SK-N-SH (cell line): ENCODE measurements at regions not wholly inside any gene's neighbourhood (a gene's known extent, or its start where the extent isn't known, plus 50 kb on each side); places are given as distances from the start of the nearest gene placed in this dataset.

Source experiments
- CTCF ChIA-PET: fragments of 300-600, 350-600 bp; formaldehyde crosslinking; extraction: SDS; loops from one replicate; lab custom pipeline; 2021; lab: Yijun Ruan, JAX
- POLR2A ChIA-PET: fragments of 350-600 bp; sonication (Branson Sonifier 250); formaldehyde crosslinking; extraction: SDS; loops from one replicate; lab custom pipeline; 2020; ENCODE audit warnings: antibody characterized with exemption, inconsistent platforms; lab: Yijun Ruan, JAX
- DNase-seq: peaks from one replicate; pipeline ENCODE4 v3.0.0; 2012
- H2AFZ ChIP-seq: fragments of 200-600 bp; sonication (generic); 2 replicates; pipeline ENCODE4 v1.8.1; 2016; ENCODE audit warnings: antibody characterized with exemption, mild to moderate bottlenecking, low read depth
- H3F3A ChIP-seq: fragments of 200-600 bp; sonication (generic); replicated peaks from 2 replicates; pipeline ENCODE3; 2016; ENCODE audit warnings: antibody characterized with exemption, mild to moderate bottlenecking; ENCODE audit not compliant: insufficient read depth
- H3K27ac ChIP-seq, 2 experiments: fragments of 200-500 bp in 1 of 2; fragments of 200-600 bp in 1 of 2; sonication (Bioruptor generic) in 1 of 2; sonication (generic), shearing (Covaris generic) in 1 of 2; 2 replicates each; pipeline versions ENCODE4 v1.5.1 to v1.6.1; 2014 to 2016; ENCODE audit warnings: low read depth in 2 of 2, inconsistent platforms in 1 of 2, low read length in 1 of 2, mild to moderate bottlenecking in 1 of 2, mixed read lengths in 1 of 2
- H3K27me3 ChIP-seq: fragments of 200-600 bp; sonication (generic), shearing (Covaris generic); 2 replicates; pipeline ENCODE4 v1.6.1; 2016; ENCODE audit warnings: mixed run types; ENCODE audit not compliant: insufficient read depth
- H3K36me3 ChIP-seq, 2 experiments: fragments of 200-500 bp in 1 of 2; fragments of 200-600 bp in 1 of 2; sonication (Bioruptor generic) in 1 of 2; sonication (generic) in 1 of 2; replicated peaks in 1 of 2; 2 replicates each; pipeline versions ENCODE3 to v1.5.1; 2014 to 2016; ENCODE audit warnings: low read length in 1 of 2, mild to moderate bottlenecking in 1 of 2; ENCODE audit not compliant: insufficient read depth in 2 of 2, control insufficient read depth in 1 of 2
- H3K4me1 ChIP-seq, 2 experiments: fragments of 200-500 bp in 1 of 2; fragments of 200-600 bp in 1 of 2; sonication (Bioruptor generic) in 1 of 2; sonication (generic), shearing (Covaris generic) in 1 of 2; 2 replicates each; pipeline versions ENCODE4 v1.5.1 to v1.6.1; 2014 to 2016; ENCODE audit warnings: low read depth in 1 of 2, low read length in 1 of 2, mixed run types in 1 of 2; ENCODE audit not compliant: insufficient read depth in 2 of 2, control insufficient read depth in 1 of 2
- H3K4me2 ChIP-seq: fragments of 200-600 bp; sonication (generic), shearing (Covaris generic); 2 replicates; pipeline ENCODE4 v1.6.1; 2017; ENCODE audit warnings: mixed run types
- H3K4me3 ChIP-seq, 2 experiments: fragments of 200-500 bp in 1 of 2; fragments of 200-600 bp in 1 of 2; sonication (Bioruptor generic) in 1 of 2; sonication (generic), shearing (Covaris generic) in 1 of 2; 2 replicates each; pipeline versions ENCODE4 v1.5.1 to v1.8.1; 2014 to 2016; ENCODE audit warnings: low read depth in 2 of 2, inconsistent platforms in 1 of 2, low read length in 1 of 2, mild to moderate bottlenecking in 1 of 2, mixed read lengths in 1 of 2, moderate library complexity in 1 of 2
- H3K79me2 ChIP-seq: fragments of 200-600 bp; sonication (generic); 2 replicates; pipeline ENCODE4 v1.8.1; 2017; ENCODE audit warnings: mild to moderate bottlenecking; ENCODE audit not compliant: insufficient read depth
- H3K9ac ChIP-seq: fragments of 200-600 bp; sonication (generic); 2 replicates; pipeline ENCODE4 v1.6.1; 2017; ENCODE audit warnings: mixed run types
- H3K9me2 ChIP-seq: fragments of 200-600 bp; sonication (generic); 2 replicates; pipeline ENCODE4 v1.6.1; 2017; ENCODE audit warnings: mixed run types
- H3K9me3 ChIP-seq: fragments of 200-600 bp; sonication (generic); 2 replicates; pipeline ENCODE4 v1.6.1; 2017; ENCODE audit warnings: mixed run types, mild to moderate bottlenecking, moderate library complexity
- H4K20me1 ChIP-seq: fragments of 200-600 bp; sonication (generic); 2 replicates; pipeline ENCODE4 v1.6.1; 2017; ENCODE audit warnings: mild to moderate bottlenecking, mixed run types; ENCODE audit not compliant: insufficient read depth
- CHD2 ChIP-seq: fragments of 150-350 bp; IDR thresholded peaks from 2 replicates; pipeline ENCODE4 v1.6.1; 2018; ENCODE audit warnings: low read length; ENCODE audit not compliant: partially characterized antibody
- ELF1 ChIP-seq: IDR thresholded peaks from 2 replicates; pipeline ENCODE4 v1.4.0; 2012
- EP300 ChIP-seq, 2 experiments: IDR thresholded peaks; 2 replicates each; pipeline versions ENCODE4 v1.4.0 to v1.6.1; 2012; ENCODE audit warnings: borderline replicate concordance in 1 of 2, low read depth in 1 of 2, low read length in 1 of 2
- EZH2phosphoT487 ChIP-seq: fragments of 200-600 bp; sonication (generic); IDR thresholded peaks from 2 replicates; pipeline ENCODE4 v1.6.1; 2017; ENCODE audit warnings: low read depth, mixed run types, mild to moderate bottlenecking, antibody characterized with exemption, moderate library complexity, borderline replicate concordance
- FOXJ3 ChIP-seq: sonication (generic); formaldehyde crosslinking; IDR thresholded peaks from 2 replicates; pipeline ENCODE4 v1.5.1; 2020; ENCODE audit warnings: mild to moderate bottlenecking, missing genetic modification reagents
- FOXM1 ChIP-seq: IDR thresholded peaks from 2 replicates; pipeline ENCODE4 v1.4.0; 2012; ENCODE audit warnings: low read depth, mild to moderate bottlenecking
- JUND ChIP-seq: IDR thresholded peaks from 2 replicates; pipeline ENCODE4 v1.4.0; 2012
- MEF2A ChIP-seq: IDR thresholded peaks from 2 replicates; pipeline ENCODE4 v1.4.0; 2012; ENCODE audit warnings: low read depth, borderline replicate concordance
- MXI1 ChIP-seq: IDR thresholded peaks from 2 replicates; pipeline ENCODE4 v1.6.1; 2012; ENCODE audit warnings: mild to moderate bottlenecking, low read depth, low read length, improper control_type of control experiment
- NRF1 ChIP-seq: IDR thresholded peaks from 2 replicates; pipeline ENCODE4 v1.6.1; 2012; ENCODE audit warnings: low read depth, mild to moderate bottlenecking, low read length
- RAD21 ChIP-seq: IDR thresholded peaks from 2 replicates; pipeline ENCODE4 v1.6.1; 2012; ENCODE audit warnings: mild to moderate bottlenecking, low read length
- RCOR1 ChIP-seq: fragments of 150-350 bp; IDR thresholded peaks from 2 replicates; pipeline ENCODE4 v1.6.1; 2017; ENCODE audit warnings: antibody characterized with exemption, low read length
- RFX5 ChIP-seq: IDR thresholded peaks from 2 replicates; pipeline ENCODE4 v1.6.1; 2012; ENCODE audit warnings: mild to moderate bottlenecking, improper control_type of control experiment, low read length
- RXRA ChIP-seq: IDR thresholded peaks from 2 replicates; pipeline ENCODE4 v1.4.0; 2012; ENCODE audit warnings: low read depth, mild to moderate bottlenecking, borderline replicate concordance
- SIN3A ChIP-seq: IDR thresholded peaks from 2 replicates; pipeline ENCODE4 v1.6.1; 2012; ENCODE audit warnings: low read depth, mild to moderate bottlenecking, low read length, moderate library complexity, borderline replicate concordance
- SMC3 ChIP-seq: IDR thresholded peaks from 2 replicates; pipeline ENCODE4 v1.6.1; 2012; ENCODE audit warnings: low read depth, low read length, improper control_type of control experiment
- TAF1 ChIP-seq: IDR thresholded peaks from 2 replicates; pipeline ENCODE4 v1.6.1; 2012; ENCODE audit warnings: low read depth, mild to moderate bottlenecking, low read length, moderate library complexity, borderline replicate concordance
- TCF12 ChIP-seq: IDR thresholded peaks from 2 replicates; pipeline ENCODE4 v1.4.0; 2012
- TEAD4 ChIP-seq: IDR thresholded peaks from 2 replicates; pipeline ENCODE4 v1.4.0; 2012; ENCODE audit warnings: mild to moderate bottlenecking, borderline replicate concordance; ENCODE audit not compliant: insufficient read depth
- WGBS: methylation state at CpG from one replicate; pipeline ENCODE4 v1.1.6; 2017; ENCODE audit warnings: low lambda C conversion rate; 5-methylcytosine and 5-hydroxymethylcytosine counted together
- TF ChIP-seq, protein P1 (sequence below): fragments of 200-600 bp; sonication (generic); IDR thresholded peaks from 2 replicates; pipeline ENCODE4 v1.6.1; 2017; ENCODE audit warnings: antibody characterized with exemption, mild to moderate bottlenecking, moderate library complexity
- TF ChIP-seq, protein P2 (sequence below): IDR thresholded peaks from 2 replicates; pipeline ENCODE4 v1.4.0; 2012; ENCODE audit warnings: low read depth, borderline replicate concordance
- TF ChIP-seq, protein P3 (sequence below): IDR thresholded peaks from 2 replicates; pipeline ENCODE4 v1.4.0; 2012; ENCODE audit warnings: low read depth

DNA sequence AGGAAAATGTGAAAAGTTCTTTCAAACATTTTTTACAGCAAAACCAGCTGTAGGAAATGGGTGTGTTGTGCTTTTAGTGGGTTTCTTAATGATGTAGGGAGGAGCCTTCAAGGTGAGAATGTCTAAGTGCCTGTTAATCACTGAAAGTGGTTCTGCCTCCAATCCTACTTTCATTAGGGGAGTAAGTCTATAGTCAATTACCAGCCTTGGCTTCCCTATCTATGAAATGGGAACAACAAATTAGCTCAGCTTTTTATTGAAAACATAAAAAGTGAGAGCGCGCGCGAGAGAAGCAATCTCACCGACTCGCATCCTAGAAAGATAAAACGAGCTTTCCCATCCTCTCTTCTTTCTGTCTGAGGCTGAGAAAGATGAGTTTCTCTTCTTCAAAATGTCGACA is 140.0 kb upstream of the LHX5 start:
- Histone ChIP-seq H3K4me2 (no peak overlapping the region), H3K4me3 (no peak overlapping the region), H4K20me1 (no peaks in the 10 kb centered on the region), H3K9me3 (no peaks in the 10 kb centered on the region), H3K4me1 (no peaks in the 10 kb centered on the region), H3K27ac (no peak overlapping the region), H3K79me2 (no peaks in the 10 kb centered on the region), H3F3A (no peaks in the 10 kb centered on the region), H3K9me2 (no peaks in the 10 kb centered on the region), H3K9ac (no peak overlapping the region), H3K27me3 (peaks cover 26% of the 10 kb centered on the region), H2AFZ (no peak overlapping the region), H3K36me3 (no peaks in the 10 kb centered on the region)
- ChIA-PET CTCF (no interaction called here), POLR2A (no interaction called here)
- no peak for DNase-seq
- 56% methylated on average over 8 of the region's 8 CpGs for WGBS
- TF ChIP-seq, protein P1, sequence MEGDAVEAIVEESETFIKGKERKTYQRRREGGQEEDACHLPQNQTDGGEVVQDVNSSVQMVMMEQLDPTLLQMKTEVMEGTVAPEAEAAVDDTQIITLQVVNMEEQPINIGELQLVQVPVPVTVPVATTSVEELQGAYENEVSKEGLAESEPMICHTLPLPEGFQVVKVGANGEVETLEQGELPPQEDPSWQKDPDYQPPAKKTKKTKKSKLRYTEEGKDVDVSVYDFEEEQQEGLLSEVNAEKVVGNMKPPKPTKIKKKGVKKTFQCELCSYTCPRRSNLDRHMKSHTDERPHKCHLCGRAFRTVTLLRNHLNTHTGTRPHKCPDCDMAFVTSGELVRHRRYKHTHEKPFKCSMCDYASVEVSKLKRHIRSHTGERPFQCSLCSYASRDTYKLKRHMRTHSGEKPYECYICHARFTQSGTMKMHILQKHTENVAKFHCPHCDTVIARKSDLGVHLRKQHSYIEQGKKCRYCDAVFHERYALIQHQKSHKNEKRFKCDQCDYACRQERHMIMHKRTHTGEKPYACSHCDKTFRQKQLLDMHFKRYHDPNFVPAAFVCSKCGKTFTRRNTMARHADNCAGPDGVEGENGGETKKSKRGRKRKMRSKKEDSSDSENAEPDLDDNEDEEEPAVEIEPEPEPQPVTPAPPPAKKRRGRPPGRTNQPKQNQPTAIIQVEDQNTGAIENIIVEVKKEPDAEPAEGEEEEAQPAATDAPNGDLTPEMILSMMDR: no peak
- TF ChIP-seq MXI1: no peak
- TF ChIP-seq RFX5: no peak
- TF ChIP-seq RAD21: no peak
- TF ChIP-seq RXRA: no peak
- no peak for TF ChIP-seq EP300 (IDR thresholded peaks at IDR 0.05; ENCODE audit: borderline replicate concordance in 1 of 2, low read depth in 1 of 2, low read length in 1 of 2)
- TF ChIP-seq, protein P2, sequence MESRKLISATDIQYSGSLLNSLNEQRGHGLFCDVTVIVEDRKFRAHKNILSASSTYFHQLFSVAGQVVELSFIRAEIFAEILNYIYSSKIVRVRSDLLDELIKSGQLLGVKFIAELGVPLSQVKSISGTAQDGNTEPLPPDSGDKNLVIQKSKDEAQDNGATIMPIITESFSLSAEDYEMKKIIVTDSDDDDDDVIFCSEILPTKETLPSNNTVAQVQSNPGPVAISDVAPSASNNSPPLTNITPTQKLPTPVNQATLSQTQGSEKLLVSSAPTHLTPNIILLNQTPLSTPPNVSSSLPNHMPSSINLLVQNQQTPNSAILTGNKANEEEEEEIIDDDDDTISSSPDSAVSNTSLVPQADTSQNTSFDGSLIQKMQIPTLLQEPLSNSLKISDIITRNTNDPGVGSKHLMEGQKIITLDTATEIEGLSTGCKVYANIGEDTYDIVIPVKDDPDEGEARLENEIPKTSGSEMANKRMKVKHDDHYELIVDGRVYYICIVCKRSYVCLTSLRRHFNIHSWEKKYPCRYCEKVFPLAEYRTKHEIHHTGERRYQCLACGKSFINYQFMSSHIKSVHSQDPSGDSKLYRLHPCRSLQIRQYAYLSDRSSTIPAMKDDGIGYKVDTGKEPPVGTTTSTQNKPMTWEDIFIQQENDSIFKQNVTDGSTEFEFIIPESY: no peak
- TF ChIP-seq TEAD4: no peak
- no peak for TF ChIP-seq ELF1
- no peak for TF ChIP-seq CHD2
- no peak for TF ChIP-seq JUND
- TF ChIP-seq SMC3: no peak

DNA sequence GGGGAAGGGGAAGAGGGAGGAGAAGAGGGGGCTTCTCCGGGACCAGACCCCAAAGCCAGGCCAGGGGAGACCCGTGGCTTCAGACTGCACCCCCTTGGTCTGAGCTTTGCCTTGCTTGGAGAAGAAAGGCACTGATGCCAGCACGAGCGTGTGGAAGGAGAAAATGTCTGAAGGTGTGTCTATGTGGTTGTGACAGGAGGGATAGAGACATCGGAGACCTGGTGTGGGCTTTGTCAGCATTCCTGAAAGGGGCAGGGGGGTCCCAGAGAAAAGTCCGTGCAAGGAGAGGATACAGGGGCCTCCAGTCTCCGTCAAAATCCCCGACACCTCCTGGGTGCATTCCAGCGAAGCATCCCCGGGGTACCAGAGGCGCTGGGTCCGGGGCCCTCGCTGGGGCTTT is 139.0 kb upstream of the LHX5 start:
- CTCF ChIA-PET: no interaction called here
- 21% methylated on average over 11 of the region's 13 CpGs for WGBS

More for the DNA sequence above, 139.0 kb upstream of the LHX5 start:
- no peak overlapping the region for H3K9ac ChIP-seq
- H3K79me2 ChIP-seq: no peaks in the 10 kb centered on the region
- H3K4me3 ChIP-seq: no peak overlapping the region
- H4K20me1 ChIP-seq: no peaks in the 10 kb centered on the region
- POLR2A ChIA-PET: no interaction called here
- H3K4me2 ChIP-seq: no peak overlapping the region
- TF ChIP-seq EZH2phosphoT487 (no peak), MEF2A (no peak), ELF1 (no peak), FOXM1 (no peak), MXI1 (no peak), NRF1 (no peak), CHD2 (no peak), FOXJ3 (CRISPR knock-in tag) (no peak), SIN3A (no peak), TCF12 (no peak), EP300 (IDR thresholded peaks at IDR 0.05; ENCODE audit: borderline replicate concordance in 1 of 2, low read depth in 1 of 2, low read length in 1 of 2) (no peak), RXRA (no peak), TAF1 (no peak), RCOR1 (no peak)
- TF ChIP-seq, protein P3, sequence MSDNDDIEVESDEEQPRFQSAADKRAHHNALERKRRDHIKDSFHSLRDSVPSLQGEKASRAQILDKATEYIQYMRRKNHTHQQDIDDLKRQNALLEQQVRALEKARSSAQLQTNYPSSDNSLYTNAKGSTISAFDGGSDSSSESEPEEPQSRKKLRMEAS: no peak
- TF ChIP-seq, protein P2: no peak
- H3K9me3 ChIP-seq: no peaks in the 10 kb centered on the region
- no peaks in the 10 kb centered on the region for H3F3A ChIP-seq
- no peaks in the 10 kb centered on the region for H3K9me2 ChIP-seq
- no peaks in the 10 kb centered on the region for H3K36me3 ChIP-seq
- no peaks in the 10 kb centered on the region for H3K4me1 ChIP-seq
- H3K27ac ChIP-seq: no peak overlapping the region
- peaks cover 26% of the 10 kb centered on the region for H3K27me3 ChIP-seq
- H2AFZ ChIP-seq: no peak overlapping the region
- no peak for DNase-seq
